CD14-positive monocyte (primary cell): ENCODE measurements at regions not wholly inside any gene's neighbourhood (a gene's known extent, or its start where the extent isn't known, plus 50 kb on each side); places are given as distances from the start of the nearest gene placed in this dataset.

ENCODE experiments used
- DNase-seq, 3 donors: peaks; one replicate each; pipeline ENCODE4 v3.0.0-alpha.2; 2011 to 2022
- H2AFZ ChIP-seq: 2 replicates; pipeline ENCODE4 v1.6.0; 2012; ENCODE audit warnings: mild to moderate bottlenecking, low read depth, low read length, inconsistent platforms; ENCODE audit not compliant: insufficient read depth, poor library complexity, severe bottlenecking
- H3K27ac ChIP-seq, 2 donors: 1 replicate in 1 of 2; 2 replicates in 1 of 2; pipeline ENCODE4 v1.5.1; 2012 to 2013; ENCODE audit warnings: low read length in 2 of 2, control low read depth in 1 of 2, inconsistent platforms in 1 of 2, low read depth in 1 of 2, mild to moderate bottlenecking in 1 of 2
- H3K27me3 ChIP-seq, 2 donors: one replicate each; pipeline versions ENCODE4 v1.6.0 to v1.6.1; 2011 to 2013; ENCODE audit warnings: low read length in 2 of 2; ENCODE audit not compliant: control insufficient read depth in 2 of 2, insufficient read depth in 2 of 2
- H3K36me3 ChIP-seq, 2 donors: replicated peaks in 1 of 2; 1 replicate in 1 of 2; 2 replicates in 1 of 2; pipeline versions ENCODE4 v1.5.1 to v1.6.1; 2012 to 2013; ENCODE audit warnings: low read length in 2 of 2, control low read depth in 1 of 2, inconsistent platforms in 1 of 2, mild to moderate bottlenecking in 1 of 2; ENCODE audit not compliant: insufficient read depth in 2 of 2, control insufficient read depth in 1 of 2
- H3K4me1 ChIP-seq, 2 donors: 1 replicate in 1 of 2; 2 replicates in 1 of 2; pipeline versions ENCODE4 v1.5.1 to v1.6.1; 2012 to 2013; ENCODE audit warnings: low read length in 2 of 2, control low read depth in 1 of 2, inconsistent platforms in 1 of 2, mild to moderate bottlenecking in 1 of 2, moderate library complexity in 1 of 2; ENCODE audit not compliant: insufficient read depth in 2 of 2, control insufficient read depth in 1 of 2
- H3K4me2 ChIP-seq: replicated peaks from 2 replicates; pipeline ENCODE3; 2012; ENCODE audit warnings: low read length, moderate library complexity, mild to moderate bottlenecking; ENCODE audit not compliant: poor library complexity, severe bottlenecking; ENCODE audit errors: extremely low read depth
- H3K4me3 ChIP-seq, 3 experiments: fragments of 200-600 bp in 1 of 3; sonication (generic) in 1 of 3; replicated peaks in 1 of 3; 1 replicate in 2 of 3; 2 replicates in 1 of 3; pipeline ENCODE4 v1.5.1; 2011 to 2013; ENCODE audit warnings: low read length in 3 of 3, mild to moderate bottlenecking in 3 of 3, control low read depth in 2 of 3, low read depth in 2 of 3, inconsistent platforms in 1 of 3, moderate library complexity in 1 of 3
- H3K79me2 ChIP-seq: 2 replicates; pipeline ENCODE4 v1.6.0; 2012; ENCODE audit warnings: mild to moderate bottlenecking, control low read depth, inconsistent platforms, low read length, moderate library complexity; ENCODE audit not compliant: insufficient read depth
- H3K9ac ChIP-seq: 2 replicates; pipeline ENCODE4 v1.6.0; 2017; ENCODE audit warnings: low read length, mild to moderate bottlenecking; ENCODE audit not compliant: insufficient read depth, poor library complexity, severe bottlenecking
- H3K9me3 ChIP-seq, 2 donors: replicated peaks in 1 of 2; 1 replicate in 1 of 2; 2 replicates in 1 of 2; pipeline versions ENCODE4 v1.5.1 to v1.6.1; 2012 to 2013; ENCODE audit warnings: low read length in 2 of 2, control low read depth in 1 of 2; ENCODE audit not compliant: control insufficient read depth in 1 of 2, insufficient read depth in 1 of 2
- H4K20me1 ChIP-seq: 2 replicates; pipeline ENCODE4 v1.6.0; 2012; ENCODE audit warnings: mild to moderate bottlenecking, low read length, control low read depth, moderate library complexity; ENCODE audit not compliant: insufficient read depth
- H3K27ac Mint-ChIP-seq, 7 donors: one replicate each; pipeline ENCODE4 v1.8.0; 2020; ENCODE audit warnings: mild to moderate bottlenecking in 7 of 7, mixed read lengths in 7 of 7, moderate library complexity in 6 of 7, inconsistent platforms in 2 of 7
- H3K27me3 Mint-ChIP-seq, 3 donors: one replicate each; pipeline ENCODE4 v1.8.0; 2021 to 2022; ENCODE audit warnings: low read depth in 3 of 3, mild to moderate bottlenecking in 3 of 3, mixed read lengths in 3 of 3, moderate library complexity in 3 of 3, inconsistent platforms in 1 of 3
- H3K36me3 Mint-ChIP-seq, 2 donors: one replicate each; pipeline ENCODE4 v1.8.0; 2020; ENCODE audit warnings: mixed read lengths in 2 of 2, inconsistent platforms in 1 of 2, mild to moderate bottlenecking in 1 of 2
- H3K4me1 Mint-ChIP-seq: one replicate; pipeline ENCODE4 v1.8.0; 2020; ENCODE audit warnings: mild to moderate bottlenecking, mixed read lengths
- H3K4me3 Mint-ChIP-seq, 2 donors: one replicate each; pipeline ENCODE4 v1.8.0; 2020; ENCODE audit warnings: mild to moderate bottlenecking in 2 of 2, mixed read lengths in 2 of 2, moderate library complexity in 1 of 2
- H3K9me3 Mint-ChIP-seq, 7 donors: one replicate each; pipeline ENCODE4 v1.8.0; 2020 to 2022; ENCODE audit warnings: mixed read lengths in 7 of 7, mild to moderate bottlenecking in 6 of 7, moderate library complexity in 6 of 7, inconsistent platforms in 2 of 7
- WGBS: methylation state at CpG from one replicate; pipeline ENCODE4 v1.1.5; 2013; ENCODE audit warnings: missing lambda C conversion rate; ENCODE audit not compliant: insufficient coverage; 5-methylcytosine and 5-hydroxymethylcytosine counted together
- intact Hi-C, 2 donors: fragments of 100-400 bp; cut with micrococcal nuclease; formaldehyde crosslinking; loops; one replicate each; pipeline versions ENCODE4 v1.15.0 to v1.15.1; 2023
- TF ChIP-seq, protein P1 (sequence below): fragments of 200-600 bp; IDR thresholded peaks from one replicate; pipeline ENCODE4 v1.8.0; 2022; ENCODE audit warnings: antibody characterized with exemption, mild to moderate bottlenecking

DNA sequence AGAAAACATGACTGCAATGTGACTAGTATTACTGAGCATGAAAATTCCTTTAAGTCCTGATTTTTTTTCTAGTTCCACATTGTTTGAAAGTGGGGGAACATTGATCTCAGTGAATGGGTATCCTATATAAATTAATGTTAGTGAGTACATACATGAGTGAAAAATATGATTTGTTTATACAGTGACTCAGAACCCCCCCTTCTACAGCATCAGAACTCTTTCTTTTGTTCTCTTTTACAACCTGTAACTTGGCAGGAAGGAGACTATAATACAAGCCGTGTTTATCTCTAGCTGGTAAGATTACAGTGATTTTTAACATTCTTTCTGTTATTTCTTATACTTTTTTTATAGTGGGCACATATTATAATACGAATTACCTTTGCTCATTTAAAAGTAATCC lies 384.7 kb downstream of the PDCD6IP start:
- no CpG with 5 or more reads among the region's 2 CpGs for WGBS
- TF ChIP-seq, protein P1, sequence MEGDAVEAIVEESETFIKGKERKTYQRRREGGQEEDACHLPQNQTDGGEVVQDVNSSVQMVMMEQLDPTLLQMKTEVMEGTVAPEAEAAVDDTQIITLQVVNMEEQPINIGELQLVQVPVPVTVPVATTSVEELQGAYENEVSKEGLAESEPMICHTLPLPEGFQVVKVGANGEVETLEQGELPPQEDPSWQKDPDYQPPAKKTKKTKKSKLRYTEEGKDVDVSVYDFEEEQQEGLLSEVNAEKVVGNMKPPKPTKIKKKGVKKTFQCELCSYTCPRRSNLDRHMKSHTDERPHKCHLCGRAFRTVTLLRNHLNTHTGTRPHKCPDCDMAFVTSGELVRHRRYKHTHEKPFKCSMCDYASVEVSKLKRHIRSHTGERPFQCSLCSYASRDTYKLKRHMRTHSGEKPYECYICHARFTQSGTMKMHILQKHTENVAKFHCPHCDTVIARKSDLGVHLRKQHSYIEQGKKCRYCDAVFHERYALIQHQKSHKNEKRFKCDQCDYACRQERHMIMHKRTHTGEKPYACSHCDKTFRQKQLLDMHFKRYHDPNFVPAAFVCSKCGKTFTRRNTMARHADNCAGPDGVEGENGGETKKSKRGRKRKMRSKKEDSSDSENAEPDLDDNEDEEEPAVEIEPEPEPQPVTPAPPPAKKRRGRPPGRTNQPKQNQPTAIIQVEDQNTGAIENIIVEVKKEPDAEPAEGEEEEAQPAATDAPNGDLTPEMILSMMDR: no peak
- Mint-ChIP-seq H3K36me3 (no peaks in the 10 kb centered on the region), H3K27me3 (peaks cover 2 to 5% (median 2%) of the 10 kb centered on the region in 3 donors), H3K27ac (no peak overlapping the region), H3K4me3 (no peak overlapping the region), H3K9me3 (peaks cover 0 to 4% (median 0%) of the 10 kb centered on the region in 7 donors), H3K4me1 (no peaks in the 10 kb centered on the region)
- no peak for DNase-seq
- no peak overlapping the region for H3K27ac ChIP-seq
- H3K27me3 ChIP-seq: no peaks in the 10 kb centered on the region
- no peaks in the 10 kb centered on the region for H3K36me3 ChIP-seq
- no peaks in the 10 kb centered on the region for H3K9me3 ChIP-seq
- no peak overlapping the region for H3K4me2 ChIP-seq
- no peak overlapping the region for H3K4me3 ChIP-seq
- H2AFZ ChIP-seq: no peak overlapping the region
- intact Hi-C loops: no loop called here
- no peaks in the 10 kb centered on the region for H3K4me1 ChIP-seq
- H4K20me1 ChIP-seq: no peaks in the 10 kb centered on the region
- no peak overlapping the region for H3K9ac ChIP-seq
- H3K79me2 ChIP-seq: no peaks in the 10 kb centered on the region

GRCh38 chr3:34183611-34184340 lies 385.3 kb downstream of the PDCD6IP start:
- no peaks in the 10 kb centered on the region for H4K20me1 ChIP-seq
- Mint-ChIP-seq H3K27me3 (peaks cover 2 to 5% (median 2%) of the 10 kb centered on the region in 3 donors), H3K9me3 (peaks cover 0 to 4% (median 0%) of the 10 kb centered on the region in 7 donors), H3K4me1 (no peaks in the 10 kb centered on the region), H3K4me3 (no peak overlapping the region), H3K36me3 (no peaks in the 10 kb centered on the region), H3K27ac (no peak overlapping the region)
- no peak overlapping the region for H3K4me2 ChIP-seq
- no peaks in the 10 kb centered on the region for H3K4me1 ChIP-seq
- H3K4me3 ChIP-seq: no peak overlapping the region
- H2AFZ ChIP-seq: no peak overlapping the region
- H3K36me3 ChIP-seq: no peaks in the 10 kb centered on the region
- H3K79me2 ChIP-seq: no peaks in the 10 kb centered on the region
- intact Hi-C loops: no loop called here
- TF ChIP-seq, protein P1: no peak
- no peaks in the 10 kb centered on the region for H3K9me3 ChIP-seq
- DNase-seq: no peak
- no peaks in the 10 kb centered on the region for H3K27me3 ChIP-seq
- H3K27ac ChIP-seq: no peak overlapping the region
- H3K9ac ChIP-seq: no peak overlapping the region
- WGBS: 98% methylated on average over 5 of the region's 10 CpGs
